Adipocyte (in vitro differentiated cells): ENCODE measurements at regions not wholly inside any gene's neighbourhood (a gene's known extent, or its start where the extent isn't known, plus 50 kb on each side); places are given as distances from the start of the nearest gene placed in this dataset.

Experiments
- DNase-seq: peaks from one replicate; pipeline ENCODE4 v3.0.0-alpha.2; 2015; ENCODE audit warnings: low read depth
- H3K27me3 ChIP-seq: replicated peaks from 2 replicates; pipeline ENCODE4 v1.7.0; 2013; ENCODE audit warnings: mild to moderate bottlenecking, low read length, moderate library complexity; ENCODE audit not compliant: control insufficient read depth, insufficient read depth
- H3K36me3 ChIP-seq: 2 replicates; pipeline ENCODE4 v1.7.0; 2013; ENCODE audit warnings: low read length, mild to moderate bottlenecking, moderate library complexity; ENCODE audit not compliant: control insufficient read depth, insufficient read depth, severe bottlenecking
- H3K4me1 ChIP-seq: 2 replicates; pipeline ENCODE4 v1.7.0; 2013; ENCODE audit warnings: mild to moderate bottlenecking, low read length, moderate library complexity; ENCODE audit not compliant: control insufficient read depth, insufficient read depth
- H3K4me3 ChIP-seq: 2 replicates; pipeline ENCODE4 v1.7.0; 2013; ENCODE audit warnings: mild to moderate bottlenecking, low read length, moderate library complexity
- H3K9ac ChIP-seq: 2 replicates; pipeline ENCODE4 v1.7.0; 2013; ENCODE audit warnings: mild to moderate bottlenecking, low read length, moderate library complexity
- H3K9me3 ChIP-seq: 2 replicates; pipeline ENCODE4 v1.7.0; 2013; ENCODE audit warnings: mild to moderate bottlenecking, low read length, moderate library complexity; ENCODE audit not compliant: control insufficient read depth

DNA sequence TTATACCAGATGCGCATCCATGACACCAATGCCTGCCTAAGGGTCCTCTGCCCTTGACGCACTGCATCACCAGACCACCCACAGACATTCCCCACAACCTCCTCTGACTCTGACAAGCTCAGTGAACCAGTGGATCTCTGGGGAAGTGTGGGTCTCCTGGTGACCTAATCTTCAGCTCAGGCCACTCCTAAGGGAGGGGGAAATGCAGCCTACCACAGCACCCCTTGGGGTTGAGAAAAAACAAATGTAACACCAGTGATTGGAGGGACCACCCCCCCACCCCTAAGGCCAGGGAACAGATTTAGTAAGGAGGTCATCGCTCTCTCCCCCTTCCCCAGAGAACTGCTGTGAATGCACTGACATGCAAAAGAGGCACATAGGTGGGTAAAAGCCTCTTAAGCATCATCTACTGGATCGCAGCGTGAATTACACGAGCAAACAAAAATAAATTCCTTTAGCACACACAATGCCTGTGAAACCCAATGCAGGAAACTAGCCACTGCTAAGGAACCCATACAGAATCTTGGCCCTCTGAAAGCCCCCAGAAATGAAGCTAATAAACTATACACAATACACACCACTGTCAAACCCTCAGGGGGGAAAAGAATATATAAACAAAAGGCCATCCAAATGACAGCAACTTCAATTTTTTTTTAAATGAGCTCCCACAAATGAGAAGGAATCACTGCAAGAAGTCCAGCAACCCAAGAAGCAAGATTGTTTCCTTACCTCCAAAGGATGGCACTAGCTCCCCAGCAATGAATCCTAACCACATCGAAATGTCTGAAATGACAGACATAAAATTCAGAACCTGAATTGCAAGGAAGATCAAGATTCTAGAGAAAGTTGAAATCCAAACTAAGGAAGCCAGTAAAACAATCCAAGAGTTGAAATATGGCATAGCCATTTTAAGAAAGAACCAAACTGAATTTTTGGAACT, 513.7 kb upstream of the PTGER4 start:
- Histone ChIP-seq H3K4me3 (no peak overlapping the region), H3K27me3 (no peaks in the 10 kb centered on the region), H3K4me1 (no peaks in the 10 kb centered on the region), H3K9ac (no peak overlapping the region), H3K36me3 (no peaks in the 10 kb centered on the region), H3K9me3 (peaks cover 11% of the 10 kb centered on the region)
- peak; percentile 5 for DNase-seq

DNA sequence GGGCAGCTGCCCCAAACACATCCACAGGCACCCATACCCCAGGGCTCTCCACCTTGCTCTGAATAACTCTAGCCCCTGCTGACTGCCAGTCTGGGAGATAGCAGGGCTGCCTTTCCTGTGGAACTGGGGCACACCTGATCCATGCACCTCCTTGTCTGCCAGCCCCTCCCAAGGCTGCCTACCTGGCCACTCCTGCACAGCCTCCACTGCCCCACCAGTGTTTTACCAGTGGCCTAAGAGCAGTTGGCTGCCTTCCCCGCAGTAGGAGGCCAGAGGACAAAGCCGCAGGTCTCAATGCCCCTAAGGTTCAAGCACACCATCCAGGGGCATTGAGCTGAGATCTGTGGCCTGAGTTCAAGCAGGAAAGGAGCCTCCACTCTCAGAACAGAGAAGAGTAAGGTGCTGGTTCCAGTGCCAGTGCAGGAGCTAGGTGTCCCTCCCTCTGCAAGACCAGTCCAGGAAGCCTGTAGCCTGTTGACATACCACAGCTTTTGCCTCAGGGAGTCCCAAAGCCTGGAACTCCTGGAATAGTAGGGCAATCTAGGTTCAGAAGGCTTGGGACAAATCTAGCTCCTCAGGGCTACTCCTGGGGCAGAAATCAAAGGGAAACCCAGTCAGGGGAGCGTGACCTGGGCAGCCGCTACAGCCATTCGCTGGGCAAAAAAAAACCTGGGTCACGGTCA, 514.5 kb upstream of the PTGER4 start:
- peaks cover 4% of the 10 kb centered on the region for H3K9me3 ChIP-seq
- no peak overlapping the region for H3K4me3 ChIP-seq
- DNase-seq, result no peak

DNA sequence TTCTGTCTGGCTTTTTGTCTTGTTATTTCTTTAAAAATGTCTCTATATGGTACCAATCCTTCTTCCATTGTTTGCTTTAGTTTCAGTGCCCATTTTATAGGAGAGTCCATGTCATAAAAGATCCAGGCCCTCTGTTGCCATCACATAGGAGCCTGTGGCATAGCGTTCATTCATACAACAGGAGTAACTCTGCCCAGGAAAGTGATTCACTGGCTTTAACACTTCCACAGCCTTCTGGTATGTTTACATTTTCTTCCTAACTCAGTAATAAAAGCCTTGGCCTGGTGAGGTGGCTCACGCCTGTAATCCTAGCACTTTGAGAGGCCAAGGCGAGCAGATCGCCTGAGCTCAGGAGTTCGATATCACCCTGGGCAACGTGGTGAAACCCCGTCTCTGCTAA, 519.3 kb upstream of the PTGER4 start:
- no peaks in the 10 kb centered on the region for H3K36me3 ChIP-seq
- no peaks in the 10 kb centered on the region for H3K4me1 ChIP-seq
- H3K4me3 ChIP-seq, result no peak overlapping the region
- no peak overlapping the region for H3K9ac ChIP-seq
- no peaks in the 10 kb centered on the region for H3K9me3 ChIP-seq
- DNase-seq, result no peak
- no peaks in the 10 kb centered on the region for H3K27me3 ChIP-seq

More for the DNA sequence above, 514.5 kb upstream of the PTGER4 start:
- Histone ChIP-seq H3K27me3 (no peaks in the 10 kb centered on the region), H3K4me1 (no peaks in the 10 kb centered on the region), H3K36me3 (no peaks in the 10 kb centered on the region), H3K9ac (no peak overlapping the region)

DNA sequence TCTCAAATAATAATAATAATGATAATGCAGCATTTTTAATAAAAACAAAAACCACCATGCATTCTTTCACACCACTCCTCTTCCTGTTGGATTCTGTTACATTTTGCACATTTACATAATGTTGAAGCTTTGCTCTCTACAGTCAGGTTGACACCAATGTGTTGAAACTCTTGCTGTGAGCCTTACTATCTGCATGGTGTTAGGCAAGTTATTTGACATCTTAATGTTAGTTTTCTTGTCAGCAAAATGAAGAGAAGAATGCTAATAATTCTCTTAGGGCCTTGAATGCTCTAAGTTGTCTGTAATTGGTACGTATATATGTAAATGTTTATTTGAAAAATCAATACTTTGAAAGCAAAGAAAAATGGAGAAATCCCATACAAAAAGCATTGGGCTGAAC, 525.5 kb upstream of the PTGER4 start:
- Histone ChIP-seq H3K9ac (no peak overlapping the region), H3K4me1 (peaks cover 7% of the 10 kb centered on the region), H3K4me3 (no peak overlapping the region), H3K27me3 (no peaks in the 10 kb centered on the region), H3K9me3 (no peaks in the 10 kb centered on the region), H3K36me3 (no peaks in the 10 kb centered on the region)
- no peak for DNase-seq

DNA sequence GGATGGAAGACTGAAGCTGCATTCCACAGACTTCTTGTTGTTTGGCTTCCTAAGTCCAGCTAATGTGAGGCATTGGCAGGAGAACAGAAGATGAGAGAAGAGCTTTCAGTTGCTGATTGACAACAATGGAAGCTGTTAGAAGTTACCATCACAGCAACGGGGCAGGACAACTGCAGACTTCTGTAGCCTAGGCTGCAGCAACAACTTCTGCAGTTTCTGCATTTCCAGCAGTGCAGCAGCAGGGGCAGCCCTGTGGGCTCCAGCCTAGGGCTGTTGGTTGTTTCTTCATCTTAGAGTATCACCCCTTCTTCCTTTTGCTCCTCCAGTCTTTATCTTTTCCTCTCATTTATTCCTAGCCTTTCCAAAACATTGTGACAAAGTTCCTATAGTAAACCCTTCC, 528.8 kb upstream of the PTGER4 start:
- DNase-seq, result peak; percentile 5
- no peaks in the 10 kb centered on the region for H3K9me3 ChIP-seq
- no peak overlapping the region for H3K4me3 ChIP-seq
- H3K27me3 ChIP-seq, result no peaks in the 10 kb centered on the region
- no peaks in the 10 kb centered on the region for H3K36me3 ChIP-seq
- no peak overlapping the region for H3K9ac ChIP-seq
- peaks cover 7% of the 10 kb centered on the region for H3K4me1 ChIP-seq

DNA sequence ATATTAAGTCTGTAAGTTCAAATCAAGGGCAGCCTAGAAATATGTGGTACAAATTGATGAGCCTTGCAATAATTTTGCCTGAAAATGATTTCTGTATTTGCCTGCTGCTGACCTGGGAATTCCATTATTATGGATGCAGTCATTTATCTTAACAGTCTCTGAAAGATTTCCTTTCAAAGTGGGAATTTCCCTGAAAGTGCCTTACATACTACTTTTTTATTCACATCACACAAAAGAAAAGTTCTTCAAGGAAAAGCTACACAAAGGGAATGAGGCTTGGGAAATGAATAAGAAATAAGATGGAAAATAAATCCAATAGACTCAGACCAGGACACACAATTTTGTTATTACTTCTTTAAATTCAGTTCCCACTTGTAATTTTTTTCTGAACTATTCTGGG, 537.8 kb upstream of the PTGER4 start:
- H3K9ac ChIP-seq, result no peak overlapping the region
- peaks cover 7% of the 10 kb centered on the region for H3K4me1 ChIP-seq
- H3K27me3 ChIP-seq, result no peaks in the 10 kb centered on the region
- H3K9me3 ChIP-seq, result peaks cover 4% of the 10 kb centered on the region
- H3K4me3 ChIP-seq, result no peak overlapping the region
- no peaks in the 10 kb centered on the region for H3K36me3 ChIP-seq
- DNase-seq, result no peak

DNA sequence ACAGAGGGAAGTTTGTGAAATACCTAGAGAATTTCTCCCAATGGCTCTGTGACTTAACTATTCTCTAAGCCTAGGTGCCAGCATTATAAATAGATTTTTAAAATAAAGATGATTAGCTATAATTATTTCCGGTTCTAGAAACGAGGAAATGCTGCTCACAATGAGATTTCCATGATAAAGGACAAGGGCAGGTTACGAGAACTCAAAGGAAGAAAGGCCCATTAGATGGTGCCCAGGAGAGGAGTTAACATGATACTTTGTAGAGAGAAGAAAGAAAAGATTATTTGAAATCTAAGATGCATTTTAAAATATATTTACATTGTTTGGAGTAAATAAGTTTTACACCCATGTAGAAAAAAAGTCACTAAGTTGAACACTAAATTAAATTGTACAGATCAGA, 538.3 kb upstream of the PTGER4 start:
- Histone ChIP-seq H3K27me3 (no peaks in the 10 kb centered on the region), H3K36me3 (no peaks in the 10 kb centered on the region), H3K9ac (no peak overlapping the region), H3K4me3 (no peak overlapping the region), H3K9me3 (peaks cover 4% of the 10 kb centered on the region), H3K4me1 (peaks cover 7% of the 10 kb centered on the region)
- no peak for DNase-seq

DNA sequence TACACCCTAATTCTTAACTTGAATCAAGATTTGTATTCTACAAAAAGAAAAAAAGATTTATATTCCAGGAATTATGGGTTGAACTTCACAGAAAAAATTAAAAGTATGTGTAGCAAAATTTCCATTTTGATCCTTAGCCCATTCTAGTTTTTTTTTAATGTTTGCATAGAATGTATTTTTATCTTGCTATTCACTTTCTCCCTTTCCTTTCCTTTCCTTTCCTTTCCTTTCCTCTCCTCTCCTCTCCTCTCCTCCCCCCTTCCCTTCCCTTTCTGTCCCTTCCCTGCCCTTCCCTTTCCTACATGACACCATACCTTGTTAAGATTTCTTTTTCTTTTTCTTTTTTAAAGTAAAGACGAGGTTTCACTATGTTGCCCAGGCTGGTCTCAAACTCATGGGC, 542.5 kb upstream of the PTGER4 start:
- DNase-seq, result no peak
- H3K36me3 ChIP-seq, result no peaks in the 10 kb centered on the region
- H3K4me1 ChIP-seq, result peaks cover 23% of the 10 kb centered on the region
- H3K4me3 ChIP-seq, result no peak overlapping the region
- H3K9ac ChIP-seq, result no peak overlapping the region
- H3K27me3 ChIP-seq, result no peaks in the 10 kb centered on the region
- no peaks in the 10 kb centered on the region for H3K9me3 ChIP-seq

DNA sequence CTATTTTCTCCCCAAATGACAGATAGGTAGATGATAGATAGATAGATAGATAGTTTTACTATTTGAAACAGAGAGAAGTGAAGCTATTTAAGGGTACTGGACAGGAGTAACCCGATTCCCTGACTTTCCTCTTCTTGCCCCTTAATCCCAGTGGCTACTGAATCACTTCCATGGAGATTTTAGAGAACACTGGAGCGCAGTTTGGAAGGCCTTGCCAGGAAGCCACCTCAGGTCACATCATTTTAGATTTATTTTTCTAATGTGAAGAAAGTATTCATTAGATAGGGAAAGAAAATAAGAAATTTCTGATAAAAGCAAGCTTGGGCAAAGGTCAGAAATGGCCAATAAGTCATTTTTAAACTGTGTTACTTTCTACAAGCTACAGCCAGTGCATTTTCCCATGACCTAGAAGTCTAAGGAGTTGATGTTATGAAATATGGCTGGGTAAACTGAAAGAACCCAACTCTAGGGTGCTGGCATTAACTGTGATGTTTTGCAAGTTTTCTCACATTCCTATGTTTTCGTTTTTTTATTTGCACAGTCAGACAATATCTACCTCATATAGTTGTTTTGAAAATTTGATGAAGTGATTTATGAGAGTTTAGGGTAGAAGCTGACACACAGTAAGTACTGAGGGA, 544.7 kb upstream of the PTGER4 start:
- DNase-seq, result peak; percentile 9
- H3K4me3 ChIP-seq, result no peak overlapping the region
- H3K9me3 ChIP-seq, result no peaks in the 10 kb centered on the region
- no peak overlapping the region for H3K9ac ChIP-seq
- H3K4me1 ChIP-seq, result peaks cover 23% of the 10 kb centered on the region
- no peaks in the 10 kb centered on the region for H3K36me3 ChIP-seq
- no peaks in the 10 kb centered on the region for H3K27me3 ChIP-seq

DNA sequence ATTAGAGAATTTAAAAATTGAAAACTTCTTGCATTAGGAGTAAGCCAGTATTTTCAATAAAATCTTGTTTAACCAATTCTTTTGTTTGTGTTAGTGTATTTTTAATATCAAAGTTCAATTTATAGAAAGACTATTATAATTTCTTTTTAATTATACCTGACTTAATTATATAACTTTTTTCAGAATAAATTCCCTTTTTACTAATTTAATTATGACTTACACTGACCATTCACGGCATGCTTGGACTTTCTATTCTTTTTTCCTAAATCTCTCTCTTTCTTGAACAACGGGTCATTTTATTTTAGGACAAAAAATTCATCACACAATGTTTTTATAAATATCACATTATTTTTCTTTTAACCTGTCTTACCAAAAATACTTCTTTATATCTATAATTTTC, 555.3 kb upstream of the PTGER4 start:
- Histone ChIP-seq H3K9ac (no peak overlapping the region), H3K4me3 (peak overlapping the region; percentile 17), H3K36me3 (no peaks in the 10 kb centered on the region), H3K27me3 (no peaks in the 10 kb centered on the region), H3K4me1 (no peaks in the 10 kb centered on the region), H3K9me3 (peaks cover 41% of the 10 kb centered on the region)
- DNase-seq, result peak; percentile 8

DNA sequence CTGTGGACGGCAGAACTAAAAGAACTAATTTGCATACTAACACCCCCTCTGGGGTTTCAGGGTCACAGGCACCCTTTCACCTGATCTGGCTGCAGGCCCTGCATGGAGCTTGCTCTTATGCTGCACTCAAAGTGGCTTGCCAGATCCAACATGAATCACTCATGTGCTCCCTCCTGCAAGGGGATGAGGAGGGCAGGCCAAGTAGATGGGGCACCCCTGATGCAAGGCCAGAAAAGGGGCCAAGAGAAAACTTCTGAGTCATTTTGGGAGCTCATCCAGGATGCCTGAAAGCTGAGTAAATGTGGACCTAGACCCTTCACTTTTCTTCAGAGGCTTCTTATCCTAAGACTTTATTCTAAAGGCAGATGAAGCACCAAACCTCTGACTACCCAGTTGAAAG, 558.5 kb upstream of the PTGER4 start:
- H3K27me3 ChIP-seq, result no peaks in the 10 kb centered on the region
- no peaks in the 10 kb centered on the region for H3K36me3 ChIP-seq
- H3K9ac ChIP-seq, result no peak overlapping the region
- H3K4me1 ChIP-seq, result no peaks in the 10 kb centered on the region
- DNase-seq, result no peak
- H3K4me3 ChIP-seq, result no peak overlapping the region
- H3K9me3 ChIP-seq, result peaks cover 37% of the 10 kb centered on the region
